NCI-H146 (cell line): ENCODE measurements at regions not wholly inside any gene's neighbourhood (a gene's known extent, or its start where the extent isn't known, plus 50 kb on each side); places are given as distances from the start of the nearest gene placed in this dataset.
A peak's percentile ranks its signal among the peaks of the same experiment; 100 is the strongest.

ENCODE experiments used
- DNase-seq: peaks from one replicate; lab custom pipeline; 2025; lab: John Stamatoyannopoulos, UW

- no peak for DNase-seq
Observed at GRCh38 chr11:42595876-42596275, 715.9 kb upstream of the API5 start.

- no peak for DNase-seq
Observed at GRCh38 chr11:42596576-42597145, 715.1 kb upstream of the API5 start.

- no peak for DNase-seq
Observed at GRCh38 chr11:42598341-42598740, 713.5 kb upstream of the API5 start.

GRCh38 chr11:42620796-42621195 lies 691.0 kb upstream of the API5 start:
- DNase-seq: no peak

GRCh38 chr11:42625757-42626665 lies 685.8 kb upstream of the API5 start:
- no peak for DNase-seq

- peak; percentile 1 for DNase-seq
Observed at GRCh38 chr11:42631220-42631843, 680.5 kb upstream of the API5 start.

- no peak for DNase-seq
Observed at GRCh38 chr11:42646959-42647358, 664.8 kb upstream of the API5 start.

GRCh38 chr11:42647993-42648392 lies 663.8 kb upstream of the API5 start:
- DNase-seq: no peak

GRCh38 chr11:42651621-42652020 lies 660.2 kb upstream of the API5 start:
- DNase-seq: no peak

- no peak for DNase-seq
Observed at GRCh38 chr11:42657169-42657568, 654.6 kb upstream of the API5 start.

GRCh38 chr11:42661942-42662341 lies 649.9 kb upstream of the API5 start:
- no peak for DNase-seq

GRCh38 chr11:42669248-42669976 lies 642.4 kb upstream of the API5 start:
- DNase-seq: no peak

- DNase-seq: no peak
Observed at GRCh38 chr11:42674436-42674835, 637.4 kb upstream of the API5 start.

GRCh38 chr11:42707541-42707940 lies 604.3 kb upstream of the API5 start:
- DNase-seq: no peak

GRCh38 chr11:42709216-42709615 lies 602.6 kb upstream of the API5 start:
- DNase-seq: no peak

- no peak for DNase-seq
Observed at GRCh38 chr11:42713279-42713678, 598.5 kb upstream of the API5 start.

- no peak for DNase-seq
Observed at GRCh38 chr11:42713753-42714152, 598.0 kb upstream of the API5 start.

GRCh38 chr11:42720716-42721563 lies 590.9 kb upstream of the API5 start:
- DNase-seq: no peak

GRCh38 chr11:42727879-42728278 lies 583.9 kb upstream of the API5 start:
- no peak for DNase-seq

GRCh38 chr11:42762348-42762747 lies 549.4 kb upstream of the API5 start:
- DNase-seq: no peak

- no peak for DNase-seq
Observed at GRCh38 chr11:42764936-42765335, 546.9 kb upstream of the API5 start.

GRCh38 chr11:42768576-42768975 lies 543.2 kb upstream of the API5 start:
- no peak for DNase-seq
